ENCODE measurements at regions not wholly inside any gene's neighbourhood (a gene's known extent, or its start where the extent isn't known, plus 50 kb on each side); places are given as distances from the start of the nearest gene placed in this dataset.

GRCh38 chr7:135833642-135834041 lies 85.0 kb upstream of the FAM180A start:
- no peak overlapping the region for H3K4me3 Mint-ChIP-seq
- Histone ChIP-seq H3K79me2 (ENCODE audit: low read depth) (no peaks in the 10 kb centered on the region), H3F3A (ENCODE audit: low read depth) (no peaks in the 10 kb centered on the region), H3K36me3 (no peaks in the 10 kb centered on the region), H3K4me3 (no peak overlapping the region), H3K9ac (no peak overlapping the region), H3K4me1 (peaks cover 15% of the 10 kb centered on the region), H4K20me1 (ENCODE audit: low read depth) (no peaks in the 10 kb centered on the region), H3K27me3 (no peaks in the 10 kb centered on the region), H3K27ac (no peak overlapping the region), H3K4me2 (peak overlapping the region; percentile 11), H3K9me3 (ENCODE audit: low read depth) (no peaks in the 10 kb centered on the region), H2AFZ (replicated peaks) (peak overlapping the region; percentile 44)
- H3K36me3 Mint-ChIP-seq = no peaks in the 10 kb centered on the region
- H3K9me3 Mint-ChIP-seq = no peaks in the 10 kb centered on the region
- peaks cover 3% of the 10 kb centered on the region for H3K27me3 Mint-ChIP-seq (ENCODE audit: insufficient read depth, low read depth)
- TF ChIP-seq EZH2 (IDR thresholded peaks at IDR 0.05) (no peak), CTCF (IDR thresholded peaks at IDR 0.05) (no peak), EZH2phosphoT487 (IDR thresholded peaks at IDR 0.05) (no peak)
- peaks cover 12% of the 10 kb centered on the region for H3K4me1 Mint-ChIP-seq
- no peak overlapping the region for H3K27ac Mint-ChIP-seq
- no peak for DNase-seq (ENCODE audit: low spot score)

- H3K4me1 Mint-ChIP-seq = peaks cover 22% of the 10 kb centered on the region
Measured at GRCh38 chr7:135831455-135832195, 83.0 kb upstream of the FAM180A start.

GRCh38 chr7:135828604-135829003 lies 80.0 kb upstream of the FAM180A start:
- no peak overlapping the region for H3K27ac ChIP-seq
- Mint-ChIP-seq H3K4me3 (no peak overlapping the region), H3K27me3 (ENCODE audit: insufficient read depth, low read depth) (peaks cover 3% of the 10 kb centered on the region), H3K4me1 (peaks cover 19% of the 10 kb centered on the region), H3K27ac (no peak overlapping the region), H3K9me3 (no peaks in the 10 kb centered on the region), H3K36me3 (no peaks in the 10 kb centered on the region)
- no peaks in the 10 kb centered on the region for H3K9me3 ChIP-seq (ENCODE audit: low read depth)
- TF ChIP-seq EZH2 (IDR thresholded peaks at IDR 0.05) (no peak), CTCF (IDR thresholded peaks at IDR 0.05) (no peak), EZH2phosphoT487 (IDR thresholded peaks at IDR 0.05) (no peak)
- no peaks in the 10 kb centered on the region for H3K36me3 ChIP-seq
- H3K9ac ChIP-seq = no peak overlapping the region
- no peak overlapping the region for H3K4me3 ChIP-seq
- H3K4me1 ChIP-seq = peaks cover 14% of the 10 kb centered on the region
- peak; percentile 8 for DNase-seq (ENCODE audit: low spot score)
- H3F3A ChIP-seq (ENCODE audit: low read depth) = no peaks in the 10 kb centered on the region
- no peak overlapping the region for H2AFZ ChIP-seq (replicated peaks)
- no peaks in the 10 kb centered on the region for H3K79me2 ChIP-seq (ENCODE audit: low read depth)
- H3K27me3 ChIP-seq = no peaks in the 10 kb centered on the region
- no peak overlapping the region for H3K4me2 ChIP-seq
- H4K20me1 ChIP-seq (ENCODE audit: low read depth) = no peaks in the 10 kb centered on the region

More at GRCh38 chr7:135831455-135832195, 83.0 kb upstream of the FAM180A start:
- Histone ChIP-seq H3K4me1 (peaks cover 18% of the 10 kb centered on the region), H4K20me1 (ENCODE audit: low read depth) (no peaks in the 10 kb centered on the region), H3K9me3 (ENCODE audit: low read depth) (no peaks in the 10 kb centered on the region), H3F3A (ENCODE audit: low read depth) (no peaks in the 10 kb centered on the region), H2AFZ (replicated peaks) (no peak overlapping the region), H3K27ac (no peak overlapping the region), H3K9ac (no peak overlapping the region), H3K4me3 (no peak overlapping the region), H3K27me3 (no peaks in the 10 kb centered on the region), H3K36me3 (no peaks in the 10 kb centered on the region), H3K79me2 (ENCODE audit: low read depth) (no peaks in the 10 kb centered on the region), H3K4me2 (no peak overlapping the region)
- Mint-ChIP-seq H3K9me3 (no peaks in the 10 kb centered on the region), H3K27me3 (ENCODE audit: insufficient read depth, low read depth) (peaks cover 3% of the 10 kb centered on the region), H3K27ac (no peak overlapping the region), H3K4me3 (no peak overlapping the region), H3K36me3 (no peaks in the 10 kb centered on the region)
- TF ChIP-seq EZH2phosphoT487 (IDR thresholded peaks at IDR 0.05) (no peak), EZH2 (IDR thresholded peaks at IDR 0.05) (no peak), CTCF (IDR thresholded peaks at IDR 0.05) (no peak)
- no peak for DNase-seq (ENCODE audit: low spot score)
